WTC11 (cell line): ENCODE measurements at regions not wholly inside any gene's neighbourhood (a gene's known extent, or its start where the extent isn't known, plus 50 kb on each side); places are given as distances from the start of the nearest gene placed in this dataset.

Experiments used
- ATAC-seq: fragments of 200-7000 bp; cut with Tn5 transposase; 2 replicates; pipeline ENCODE4 v1.10.0; 2021; ENCODE audit warnings: mild to moderate bottlenecking, moderate library complexity
- CTCF ChIA-PET: fragments of 300-600 bp; sonication (Branson Sonifier 250); formaldehyde crosslinking; loops from one replicate; lab custom pipeline; 2021; ENCODE audit warnings: antibody characterized with exemption; lab: Charles Lee
- POLR2A ChIA-PET: fragments of 350-600 bp; sonication (Branson Sonifier 250); formaldehyde crosslinking; loops from one replicate; lab custom pipeline; 2021; ENCODE audit warnings: antibody characterized with exemption; lab: Charles Lee
- DNase-seq: peaks from one replicate; pipeline ENCODE4 v3.0.0; 2021; ENCODE audit warnings: low spot score
- H3K27ac Mint-ChIP-seq: 2 replicates; pipeline ENCODE4 v1.8.0; 2021; ENCODE audit warnings: mixed read lengths
- H3K27me3 Mint-ChIP-seq: 2 replicates; pipeline ENCODE4 v1.8.0; 2021; ENCODE audit warnings: low read depth, mild to moderate bottlenecking, moderate library complexity, mixed read lengths
- H3K36me3 Mint-ChIP-seq: 2 replicates; pipeline ENCODE4 v1.8.0; 2021; ENCODE audit warnings: mixed read lengths
- H3K4me1 Mint-ChIP-seq: 2 replicates; pipeline ENCODE4 v1.8.0; 2022; ENCODE audit warnings: mixed read lengths
- H3K4me3 Mint-ChIP-seq: 2 replicates; pipeline ENCODE4 v1.8.0; 2021; ENCODE audit warnings: mild to moderate bottlenecking, moderate library complexity, mixed read lengths
- H3K9me3 Mint-ChIP-seq: 2 replicates; pipeline ENCODE4 v1.8.0; 2021; ENCODE audit warnings: mixed read lengths
- ATF1 ChIP-seq: sonication (generic); formaldehyde crosslinking; IDR thresholded peaks from 2 replicates; pipeline ENCODE4 v1.8.1; 2023; ENCODE audit warnings: mild to moderate bottlenecking, moderate library complexity, missing genetic modification reagents
- CBFB ChIP-seq: sonication (generic); formaldehyde crosslinking; IDR thresholded peaks from 2 replicates; pipeline ENCODE4 v1.8.1; 2022; ENCODE audit warnings: mild to moderate bottlenecking, low read depth, missing genetic modification reagents
- EMX1 ChIP-seq: fragments of 250-450 bp; sonication (Bioruptor Pico); IDR thresholded peaks from 2 replicates; pipeline ENCODE4 v1.8.0; 2021; ENCODE audit warnings: mild to moderate bottlenecking
- GRHL2 ChIP-seq: fragments of 250-450 bp; sonication (Bioruptor Pico); IDR thresholded peaks from 2 replicates; pipeline ENCODE4 v1.8.0; 2022; ENCODE audit warnings: mild to moderate bottlenecking, moderate library complexity; ENCODE audit not compliant: insufficient replicate concordance, severe bottlenecking
- KAT7 ChIP-seq: sonication (generic); formaldehyde crosslinking; IDR thresholded peaks from 2 replicates; pipeline ENCODE4 v1.8.1; 2023; ENCODE audit warnings: missing genetic modification reagents, mild to moderate bottlenecking, borderline replicate concordance
- MYBL2 ChIP-seq: sonication (generic); formaldehyde crosslinking; IDR thresholded peaks from 2 replicates; pipeline ENCODE4 v1.8.1; 2023; ENCODE audit warnings: mild to moderate bottlenecking, moderate library complexity, missing genetic modification reagents
- NFATC4 ChIP-seq: fragments of 250-450 bp; sonication (Bioruptor Pico); IDR thresholded peaks from 2 replicates; pipeline ENCODE4 v1.9.0; 2021; ENCODE audit warnings: mild to moderate bottlenecking
- NR3C1 ChIP-seq: sonication (generic); formaldehyde crosslinking; conservative IDR thresholded peaks from 2 replicates; pipeline ENCODE4 v1.8.1; 2023; ENCODE audit warnings: low read depth, mild to moderate bottlenecking, missing genetic modification reagents
- RELA ChIP-seq: sonication (generic); formaldehyde crosslinking; IDR thresholded peaks from 2 replicates; pipeline ENCODE4 v1.8.1; 2022; ENCODE audit warnings: missing genetic modification reagents, mild to moderate bottlenecking, borderline replicate concordance
- SP1 ChIP-seq: sonication (generic); formaldehyde crosslinking; conservative IDR thresholded peaks from 2 replicates; pipeline ENCODE4 v1.8.1; 2022; ENCODE audit warnings: missing genetic modification reagents
- TCF7 ChIP-seq: sonication (generic); formaldehyde crosslinking; IDR thresholded peaks from 2 replicates; pipeline ENCODE4 v1.8.0; 2022; ENCODE audit warnings: mild to moderate bottlenecking, low read depth, missing genetic modification reagents, moderate library complexity
- ZBTB21 ChIP-seq: sonication (generic); formaldehyde crosslinking; IDR thresholded peaks from 2 replicates; pipeline ENCODE4 v1.8.1; 2023; ENCODE audit warnings: mild to moderate bottlenecking, missing genetic modification reagents, borderline replicate concordance
- ZBTB43 ChIP-seq: sonication (generic); formaldehyde crosslinking; IDR thresholded peaks from 2 replicates; pipeline ENCODE4 v1.8.1; 2023; ENCODE audit warnings: mild to moderate bottlenecking, missing genetic modification reagents
- ZNF121 ChIP-seq: sonication (generic); formaldehyde crosslinking; IDR thresholded peaks from 2 replicates; pipeline ENCODE4 v1.8.0; 2023; ENCODE audit warnings: missing genetic modification reagents
- ZNF138 ChIP-seq: sonication (generic); formaldehyde crosslinking; conservative IDR thresholded peaks from 2 replicates; pipeline ENCODE4 v1.8.1; 2022; ENCODE audit warnings: mild to moderate bottlenecking, moderate library complexity, missing genetic modification reagents
- ZNF512 ChIP-seq: sonication (generic); formaldehyde crosslinking; IDR thresholded peaks from 2 replicates; pipeline ENCODE4 v1.8.1; 2022; ENCODE audit warnings: missing genetic modification reagents, borderline replicate concordance
- ZNF671 ChIP-seq: fragments of 250-450 bp; sonication (Bioruptor Pico); IDR thresholded peaks from 2 replicates; pipeline ENCODE4 v1.8.0; 2021; ENCODE audit warnings: mild to moderate bottlenecking
- ZSCAN18 ChIP-seq: fragments of 250-450 bp; sonication (Bioruptor Pico); IDR thresholded peaks from 2 replicates; pipeline ENCODE4 v2.1.2; 2022; ENCODE audit warnings: mild to moderate bottlenecking, moderate library complexity
- TF ChIP-seq, protein P1 (sequence below): fragments of 250-450 bp; sonication (Bioruptor Pico); IDR thresholded peaks from 2 replicates; pipeline ENCODE4 v1.9.0; 2021; ENCODE audit warnings: moderate library complexity, mild to moderate bottlenecking, inconsistent platforms, borderline replicate concordance
- TF ChIP-seq, protein P2 (sequence below): sonication (generic); formaldehyde crosslinking; IDR thresholded peaks from 2 replicates; pipeline ENCODE4 v1.8.0; 2023; ENCODE audit warnings: mild to moderate bottlenecking, missing genetic modification reagents
- TF ChIP-seq, protein P3 (sequence below): sonication (generic); formaldehyde crosslinking; IDR thresholded peaks from 2 replicates; pipeline ENCODE4 v1.8.1; 2022; ENCODE audit warnings: mild to moderate bottlenecking, missing genetic modification reagents, moderate library complexity, borderline replicate concordance
- TF ChIP-seq, protein P4 (sequence below): sonication (generic); formaldehyde crosslinking; conservative IDR thresholded peaks from 2 replicates; pipeline ENCODE4 v1.8.1; 2022; ENCODE audit warnings: mild to moderate bottlenecking, missing genetic modification reagents
- TF ChIP-seq, protein P5 (sequence below): sonication (generic); formaldehyde crosslinking; IDR thresholded peaks from 2 replicates; pipeline ENCODE4 v1.8.1; 2022; ENCODE audit warnings: mild to moderate bottlenecking, moderate library complexity, missing genetic modification reagents

DNA sequence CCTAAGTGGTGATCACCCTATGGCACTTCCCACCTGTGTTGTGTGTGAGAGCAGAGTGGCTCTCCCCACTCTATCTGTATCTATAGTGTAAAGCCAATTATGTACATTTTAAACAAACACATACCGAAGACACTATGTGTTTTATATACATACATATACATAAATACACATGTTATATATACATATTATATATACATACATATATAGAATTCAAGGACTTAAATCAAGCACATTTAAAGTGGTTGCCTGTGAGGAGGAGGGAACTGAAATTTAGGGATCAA lies 246.6 kb downstream of the LY86 start (continued):
- TF ChIP-seq ZBTB21 (CRISPR knock-in tag) (no peak), RELA (CRISPR knock-in tag) (no peak), CBFB (no peak), ZNF121 (CRISPR knock-in tag) (no peak), GRHL2 (no peak), ZNF671 (CRISPR knock-in tag) (no peak), ZNF512 (CRISPR knock-in tag) (no peak), EMX1 (CRISPR knock-in tag) (no peak)

- H3K27ac Mint-ChIP-seq, result no peak overlapping the region
- no peak for DNase-seq
- peaks cover 7% of the 10 kb centered on the region for H3K27me3 Mint-ChIP-seq
- H3K9me3 Mint-ChIP-seq, result no peaks in the 10 kb centered on the region
- H3K36me3 Mint-ChIP-seq, result no peaks in the 10 kb centered on the region
- TF ChIP-seq SP1 (CRISPR knock-in tag) (no peak), MYBL2 (CRISPR knock-in tag) (no peak), ATF1 (no peak), ZNF121 (CRISPR knock-in tag) (no peak), ZSCAN18 (CRISPR knock-in tag) (no peak), NR3C1 (CRISPR knock-in tag) (no peak), ZBTB43 (CRISPR knock-in tag) (no peak)
- TF ChIP-seq, protein P1, sequence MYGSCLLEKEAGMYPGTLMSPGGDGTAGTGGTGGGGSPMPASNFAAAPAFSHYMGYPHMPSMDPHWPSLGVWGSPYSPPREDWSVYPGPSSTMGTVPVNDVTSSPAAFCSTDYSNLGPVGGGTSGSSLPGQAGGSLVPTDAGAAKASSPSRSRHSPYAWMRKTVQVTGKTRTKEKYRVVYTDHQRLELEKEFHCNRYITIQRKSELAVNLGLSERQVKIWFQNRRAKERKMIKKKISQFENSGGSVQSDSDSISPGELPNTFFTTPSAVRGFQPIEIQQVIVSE (CRISPR knock-in tag), result no peak
- TF ChIP-seq, all 79 proteins: peak for 0
- Mint-ChIP-seq H3K4me3 (no peak overlapping the region), H3K4me1 (no peaks in the 10 kb centered on the region; the same call in 1 of the 2 replicates)
- POLR2A ChIA-PET, result no interaction called here
- no peak for ATAC-seq
- CTCF ChIA-PET, result no interaction called here
Measured at GRCh38 chr6:6836609-6837406, 248.3 kb downstream of the LY86 start.

DNA sequence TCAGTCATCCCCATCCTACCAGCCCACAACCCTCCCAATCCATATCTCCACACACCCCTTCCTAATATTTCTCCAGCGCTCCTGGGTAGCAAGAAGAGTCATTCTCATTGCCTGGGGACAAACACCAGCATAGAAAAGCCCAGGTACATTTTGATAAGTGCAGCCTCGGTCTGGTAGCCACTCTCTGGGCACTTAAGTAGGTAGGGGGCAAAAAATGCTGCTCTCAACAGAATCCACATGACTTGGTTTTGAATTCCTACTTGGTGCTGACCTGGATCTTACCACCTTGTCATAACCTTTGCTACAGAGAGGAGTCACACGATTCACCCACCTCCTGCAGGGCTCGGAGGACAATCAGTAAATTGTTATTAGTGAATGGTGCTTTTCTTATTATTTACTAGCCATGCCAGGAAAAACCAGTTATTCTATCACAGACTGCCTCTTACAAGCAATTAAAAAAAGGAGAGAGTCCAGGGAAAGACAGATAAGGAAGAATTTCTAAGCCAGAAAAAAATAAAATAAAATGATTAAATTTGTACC lies 249.1 kb downstream of the LY86 start:
- Mint-ChIP-seq H3K9me3 (no peaks in the 10 kb centered on the region), H3K27me3 (peaks cover 9% of the 10 kb centered on the region), H3K27ac (no peak overlapping the region), H3K4me3 (no peak overlapping the region), H3K36me3 (no peaks in the 10 kb centered on the region), H3K4me1 (peaks cover 3% of the 10 kb centered on the region)
- ATAC-seq (no peak), DNase-seq (no peak)
- ChIA-PET POLR2A (no interaction called here), CTCF (no interaction called here)
- no peak for TF ChIP-seq TCF7 (CRISPR knock-in tag)
- TF ChIP-seq, protein P2, sequence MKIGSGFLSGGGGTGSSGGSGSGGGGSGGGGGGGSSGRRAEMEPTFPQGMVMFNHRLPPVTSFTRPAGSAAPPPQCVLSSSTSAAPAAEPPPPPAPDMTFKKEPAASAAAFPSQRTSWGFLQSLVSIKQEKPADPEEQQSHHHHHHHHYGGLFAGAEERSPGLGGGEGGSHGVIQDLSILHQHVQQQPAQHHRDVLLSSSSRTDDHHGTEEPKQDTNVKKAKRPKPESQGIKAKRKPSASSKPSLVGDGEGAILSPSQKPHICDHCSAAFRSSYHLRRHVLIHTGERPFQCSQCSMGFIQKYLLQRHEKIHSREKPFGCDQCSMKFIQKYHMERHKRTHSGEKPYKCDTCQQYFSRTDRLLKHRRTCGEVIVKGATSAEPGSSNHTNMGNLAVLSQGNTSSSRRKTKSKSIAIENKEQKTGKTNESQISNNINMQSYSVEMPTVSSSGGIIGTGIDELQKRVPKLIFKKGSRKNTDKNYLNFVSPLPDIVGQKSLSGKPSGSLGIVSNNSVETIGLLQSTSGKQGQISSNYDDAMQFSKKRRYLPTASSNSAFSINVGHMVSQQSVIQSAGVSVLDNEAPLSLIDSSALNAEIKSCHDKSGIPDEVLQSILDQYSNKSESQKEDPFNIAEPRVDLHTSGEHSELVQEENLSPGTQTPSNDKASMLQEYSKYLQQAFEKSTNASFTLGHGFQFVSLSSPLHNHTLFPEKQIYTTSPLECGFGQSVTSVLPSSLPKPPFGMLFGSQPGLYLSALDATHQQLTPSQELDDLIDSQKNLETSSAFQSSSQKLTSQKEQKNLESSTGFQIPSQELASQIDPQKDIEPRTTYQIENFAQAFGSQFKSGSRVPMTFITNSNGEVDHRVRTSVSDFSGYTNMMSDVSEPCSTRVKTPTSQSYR, result no peak
- TF ChIP-seq ZNF138 (CRISPR knock-in tag), result no peak
- no peak for TF ChIP-seq ATF1
- TF ChIP-seq, protein P3, sequence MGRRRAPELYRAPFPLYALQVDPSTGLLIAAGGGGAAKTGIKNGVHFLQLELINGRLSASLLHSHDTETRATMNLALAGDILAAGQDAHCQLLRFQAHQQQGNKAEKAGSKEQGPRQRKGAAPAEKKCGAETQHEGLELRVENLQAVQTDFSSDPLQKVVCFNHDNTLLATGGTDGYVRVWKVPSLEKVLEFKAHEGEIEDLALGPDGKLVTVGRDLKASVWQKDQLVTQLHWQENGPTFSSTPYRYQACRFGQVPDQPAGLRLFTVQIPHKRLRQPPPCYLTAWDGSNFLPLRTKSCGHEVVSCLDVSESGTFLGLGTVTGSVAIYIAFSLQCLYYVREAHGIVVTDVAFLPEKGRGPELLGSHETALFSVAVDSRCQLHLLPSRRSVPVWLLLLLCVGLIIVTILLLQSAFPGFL (CRISPR knock-in tag), result no peak
- TF ChIP-seq, protein P4, sequence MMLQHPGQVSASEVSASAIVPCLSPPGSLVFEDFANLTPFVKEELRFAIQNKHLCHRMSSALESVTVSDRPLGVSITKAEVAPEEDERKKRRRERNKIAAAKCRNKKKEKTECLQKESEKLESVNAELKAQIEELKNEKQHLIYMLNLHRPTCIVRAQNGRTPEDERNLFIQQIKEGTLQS, result no peak
- no peak for TF ChIP-seq KAT7 (CRISPR knock-in tag)
- TF ChIP-seq NFATC4 (CRISPR knock-in tag), result no peak
- TF ChIP-seq, protein P5, sequence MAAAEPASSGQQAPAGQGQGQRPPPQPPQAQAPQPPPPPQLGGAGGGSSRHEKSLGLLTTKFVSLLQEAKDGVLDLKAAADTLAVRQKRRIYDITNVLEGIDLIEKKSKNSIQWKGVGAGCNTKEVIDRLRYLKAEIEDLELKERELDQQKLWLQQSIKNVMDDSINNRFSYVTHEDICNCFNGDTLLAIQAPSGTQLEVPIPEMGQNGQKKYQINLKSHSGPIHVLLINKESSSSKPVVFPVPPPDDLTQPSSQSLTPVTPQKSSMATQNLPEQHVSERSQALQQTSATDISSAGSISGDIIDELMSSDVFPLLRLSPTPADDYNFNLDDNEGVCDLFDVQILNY (CRISPR knock-in tag), result no peak
